ENCODE measurements at regions not wholly inside any gene's neighbourhood (a gene's known extent, or its start where the extent isn't known, plus 50 kb on each side); places are given as distances from the start of the nearest gene placed in this dataset.

- TF ChIP-seq CTCF (conservative IDR thresholded peaks at IDR 0.05; ENCODE audit: low read depth, low read length) = no peak
- Histone ChIP-seq H3K27me3 (ENCODE audit: insufficient read depth, low read depth) (no peaks in the 10 kb centered on the region), H2AFZ (ENCODE audit: low read depth) (no peak overlapping the region), H3K27ac (no peak overlapping the region), H4K20me1 (ENCODE audit: insufficient read depth) (no peaks in the 10 kb centered on the region), H3K79me2 (ENCODE audit: insufficient read depth, low read depth) (no peaks in the 10 kb centered on the region), H3K4me2 (no peak overlapping the region), H3K4me3 (IDR thresholded peaks at IDR 0.05; ENCODE audit: insufficient read depth, low read depth, low read length) (no peak overlapping the region), H3K36me3 (ENCODE audit: insufficient read depth) (no peaks in the 10 kb centered on the region), H3K9ac (no peak overlapping the region), H3K4me1 (ENCODE audit: low read depth, poor library complexity, severe bottlenecking) (no peaks in the 10 kb centered on the region)
Observed at GRCh38 chr2:128776461-128777195, 458.0 kb upstream of the HS6ST1 start.

GRCh38 chr2:128777196-128778035 is 458.7 kb upstream of the HS6ST1 start:
- H3K27me3 ChIP-seq (ENCODE audit: insufficient read depth, low read depth) = no peaks in the 10 kb centered on the region

GRCh38 chr2:128778843-128779242 is 460.2 kb upstream of the HS6ST1 start:
- H2AFZ ChIP-seq (ENCODE audit: low read depth) = no peak overlapping the region
- H3K9ac ChIP-seq = no peak overlapping the region
- H3K27me3 ChIP-seq (ENCODE audit: insufficient read depth, low read depth) = no peaks in the 10 kb centered on the region
- no peak overlapping the region for H3K27ac ChIP-seq
- H3K4me3 ChIP-seq (IDR thresholded peaks at IDR 0.05; ENCODE audit: insufficient read depth, low read depth, low read length) = no peak overlapping the region
- H3K36me3 ChIP-seq (ENCODE audit: insufficient read depth) = no peaks in the 10 kb centered on the region
- H4K20me1 ChIP-seq (ENCODE audit: insufficient read depth) = no peaks in the 10 kb centered on the region
- H3K4me1 ChIP-seq (ENCODE audit: low read depth, poor library complexity, severe bottlenecking) = no peaks in the 10 kb centered on the region
- no peak overlapping the region for H3K4me2 ChIP-seq
- TF ChIP-seq CTCF (conservative IDR thresholded peaks at IDR 0.05; ENCODE audit: low read depth, low read length) = no peak
- no peaks in the 10 kb centered on the region for H3K79me2 ChIP-seq (ENCODE audit: insufficient read depth, low read depth)

More at GRCh38 chr2:128777196-128778035, 458.7 kb upstream of the HS6ST1 start:
- no peak overlapping the region for H2AFZ ChIP-seq (ENCODE audit: low read depth)
- no peaks in the 10 kb centered on the region for H3K36me3 ChIP-seq (ENCODE audit: insufficient read depth)
- no peak for TF ChIP-seq CTCF (conservative IDR thresholded peaks at IDR 0.05; ENCODE audit: low read depth, low read length)
- H3K4me2 ChIP-seq = no peak overlapping the region
- no peaks in the 10 kb centered on the region for H4K20me1 ChIP-seq (ENCODE audit: insufficient read depth)
- no peaks in the 10 kb centered on the region for H3K4me1 ChIP-seq (ENCODE audit: low read depth, poor library complexity, severe bottlenecking)
- H3K4me3 ChIP-seq (IDR thresholded peaks at IDR 0.05; ENCODE audit: insufficient read depth, low read depth, low read length) = no peak overlapping the region
- no peak overlapping the region for H3K27ac ChIP-seq
- H3K79me2 ChIP-seq (ENCODE audit: insufficient read depth, low read depth) = no peaks in the 10 kb centered on the region
- no peak overlapping the region for H3K9ac ChIP-seq

- H3K4me2 ChIP-seq = no peak overlapping the region
- no peak overlapping the region for H3K27ac ChIP-seq
- H4K20me1 ChIP-seq (ENCODE audit: insufficient read depth) = no peaks in the 10 kb centered on the region
- H3K79me2 ChIP-seq (ENCODE audit: insufficient read depth, low read depth) = no peaks in the 10 kb centered on the region
- H3K36me3 ChIP-seq (ENCODE audit: insufficient read depth) = no peaks in the 10 kb centered on the region
- TF ChIP-seq CTCF (conservative IDR thresholded peaks at IDR 0.05; ENCODE audit: low read depth, low read length) = no peak
- H3K4me3 ChIP-seq (IDR thresholded peaks at IDR 0.05; ENCODE audit: insufficient read depth, low read depth, low read length) = no peak overlapping the region
- H3K9ac ChIP-seq = no peak overlapping the region
- H3K27me3 ChIP-seq (ENCODE audit: insufficient read depth, low read depth) = no peaks in the 10 kb centered on the region
- no peaks in the 10 kb centered on the region for H3K4me1 ChIP-seq (ENCODE audit: low read depth, poor library complexity, severe bottlenecking)
- H2AFZ ChIP-seq (ENCODE audit: low read depth) = no peak overlapping the region
Observed at GRCh38 chr2:128779301-128780095, 460.8 kb upstream of the HS6ST1 start.

All from KMS-11 (cell line).